ENCODE measurements at regions not wholly inside any gene's neighbourhood (a gene's known extent, or its start where the extent isn't known, plus 50 kb on each side); places are given as distances from the start of the nearest gene placed in this dataset.

DNA sequence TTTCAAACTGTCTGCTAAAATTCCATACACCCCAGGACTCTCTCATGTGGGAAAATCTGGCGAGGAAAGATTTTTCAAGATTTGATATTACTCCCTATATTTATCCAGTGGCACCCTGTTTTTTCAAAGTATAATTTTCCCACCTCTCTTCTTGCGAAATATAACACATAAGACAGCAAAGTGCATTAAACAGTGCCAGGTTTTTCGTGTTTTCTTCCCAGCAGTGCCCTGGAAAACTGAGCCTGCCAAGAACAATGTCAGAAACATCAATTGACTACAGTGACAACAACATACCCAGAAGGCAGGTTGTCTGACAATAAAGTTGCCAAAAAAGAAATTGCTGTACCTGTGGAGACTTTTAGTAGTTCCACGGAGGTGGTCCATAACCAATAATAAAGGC is 545.0 kb upstream of the ZNF608 start:
- TF ChIP-seq, protein P1, sequence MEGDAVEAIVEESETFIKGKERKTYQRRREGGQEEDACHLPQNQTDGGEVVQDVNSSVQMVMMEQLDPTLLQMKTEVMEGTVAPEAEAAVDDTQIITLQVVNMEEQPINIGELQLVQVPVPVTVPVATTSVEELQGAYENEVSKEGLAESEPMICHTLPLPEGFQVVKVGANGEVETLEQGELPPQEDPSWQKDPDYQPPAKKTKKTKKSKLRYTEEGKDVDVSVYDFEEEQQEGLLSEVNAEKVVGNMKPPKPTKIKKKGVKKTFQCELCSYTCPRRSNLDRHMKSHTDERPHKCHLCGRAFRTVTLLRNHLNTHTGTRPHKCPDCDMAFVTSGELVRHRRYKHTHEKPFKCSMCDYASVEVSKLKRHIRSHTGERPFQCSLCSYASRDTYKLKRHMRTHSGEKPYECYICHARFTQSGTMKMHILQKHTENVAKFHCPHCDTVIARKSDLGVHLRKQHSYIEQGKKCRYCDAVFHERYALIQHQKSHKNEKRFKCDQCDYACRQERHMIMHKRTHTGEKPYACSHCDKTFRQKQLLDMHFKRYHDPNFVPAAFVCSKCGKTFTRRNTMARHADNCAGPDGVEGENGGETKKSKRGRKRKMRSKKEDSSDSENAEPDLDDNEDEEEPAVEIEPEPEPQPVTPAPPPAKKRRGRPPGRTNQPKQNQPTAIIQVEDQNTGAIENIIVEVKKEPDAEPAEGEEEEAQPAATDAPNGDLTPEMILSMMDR (IDR thresholded peaks at IDR 0.05 in 2 of 3, conservative IDR thresholded peaks at IDR 0.05 in 1 of 3; ENCODE audit: control insufficient read depth in 2 of 3, extremely low read depth in 1 of 3, insufficient read depth in 1 of 3, low read depth in 3 of 3, low read length in 3 of 3) = no peak
- no peak for TF ChIP-seq POLR2A (IDR thresholded peaks at IDR 0.05; ENCODE audit: low read depth, low read length)
- TF ChIP-seq SRF (IDR thresholded peaks at IDR 0.05; ENCODE audit: low read depth in 2 of 2, low read length in 2 of 2) = no peak
- no peak for TF ChIP-seq ETV6 (conservative IDR thresholded peaks at IDR 0.05 in 1 of 2, IDR thresholded peaks at IDR 0.05 in 1 of 2; ENCODE audit: borderline replicate concordance in 1 of 2, low read depth in 1 of 2)
- TF ChIP-seq SUPT20H (IDR thresholded peaks at IDR 0.05; ENCODE audit: borderline replicate concordance, control insufficient read depth, low read depth, low read length) = no peak
- TF ChIP-seq ZNF217 (IDR thresholded peaks at IDR 0.05) = no peak
- TF ChIP-seq EP300 (IDR thresholded peaks at IDR 0.05; ENCODE audit: borderline replicate concordance in 1 of 2, control insufficient read depth in 1 of 2, low read depth in 2 of 2, low read length in 2 of 2) = no peak
- no peak for TF ChIP-seq GABPA (IDR thresholded peaks at IDR 0.05; ENCODE audit: low read depth)
- no peak for TF ChIP-seq ZZZ3 (IDR thresholded peaks at IDR 0.05; ENCODE audit: control insufficient read depth, insufficient read length, low read depth)

Measured in GM12878 (cell line).